ENCODE measurements at regions not wholly inside any gene's neighbourhood (a gene's known extent, or its start where the extent isn't known, plus 50 kb on each side); places are given as distances from the start of the nearest gene placed in this dataset.

DNA sequence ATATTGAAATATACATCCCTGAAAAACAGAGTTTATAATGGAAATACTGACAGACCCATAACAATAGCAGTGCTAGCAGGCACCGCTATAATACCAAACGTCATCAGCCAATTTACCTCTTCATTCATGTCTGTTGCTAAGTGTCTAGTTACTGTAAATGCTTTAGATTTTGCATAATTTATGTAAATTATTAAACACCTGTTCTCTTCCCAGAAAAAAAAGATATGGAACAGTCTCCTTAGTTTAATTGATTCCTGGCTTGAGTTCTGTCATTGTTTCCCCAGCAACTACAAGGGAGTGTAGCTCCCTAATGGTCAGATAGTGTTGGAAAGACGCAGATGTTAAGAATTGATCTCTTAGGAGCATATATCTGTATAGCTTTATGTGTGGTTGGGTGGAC, 817.9 kb upstream of the ADGRL2 start:
- H3K4me3 ChIP-seq (ENCODE audit: low read depth in 2 of 2, low read length in 2 of 2): no peak overlapping the region

DNA sequence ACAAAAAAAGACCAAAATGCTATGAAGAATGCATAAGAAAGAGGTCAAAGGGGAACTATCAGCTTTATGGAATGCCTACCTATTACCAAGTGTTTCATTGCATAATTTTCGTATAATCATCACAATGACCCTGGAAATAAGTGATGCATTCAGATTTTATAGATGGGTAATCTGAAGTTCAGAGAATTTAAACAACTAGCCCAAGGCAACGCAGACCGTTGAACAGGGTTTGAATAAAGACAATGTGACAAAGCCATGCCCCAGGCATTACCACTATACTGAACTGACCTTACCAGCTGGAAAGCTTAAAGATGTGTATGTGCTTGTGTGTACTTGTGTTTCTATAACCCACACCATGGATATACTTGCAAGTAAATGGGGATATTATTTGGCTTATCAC, 827.6 kb upstream of the ADGRL2 start:
- CTCF ChIA-PET: no interaction called here

More for the DNA sequence above, 817.9 kb upstream of the ADGRL2 start:
- intact Hi-C loops (cut with micrococcal nuclease; ENCODE audit: unreplicated experiment): no loop called here
- H3K4me1 ChIP-seq (ENCODE audit: control insufficient read depth, insufficient read depth, low read length): no peaks in the 10 kb centered on the region
- H3K9me3 ChIP-seq (ENCODE audit: control insufficient read depth, insufficient read depth, low read depth, low read length): no peaks in the 10 kb centered on the region
- H3K27me3 ChIP-seq (ENCODE audit: control insufficient read depth, insufficient read depth, low read length): no peaks in the 10 kb centered on the region
- ATAC-seq: no peak
- ChIA-PET POLR2A (no interaction called here), CTCF (no interaction called here)
- H3K36me3 ChIP-seq (ENCODE audit: control insufficient read depth, insufficient read depth, low read length): no peaks in the 10 kb centered on the region
- DNase-seq (ENCODE audit: low read depth, low spot score): no peak
- no peak overlapping the region for H3K27ac ChIP-seq (ENCODE audit: low read length)
- no TSS peak for BruUV-seq (replicated peaks)
- in situ Hi-C loops (cut with HindIII; ENCODE audit: low pct_unique_long_range_greater_than_20kb, low sequenced_read_pairs): no loop called here
- no peak for TF ChIP-seq TCF7L2 (IDR thresholded peaks at IDR 0.05; ENCODE audit: low read depth, low read length)
- TF ChIP-seq, protein P1, sequence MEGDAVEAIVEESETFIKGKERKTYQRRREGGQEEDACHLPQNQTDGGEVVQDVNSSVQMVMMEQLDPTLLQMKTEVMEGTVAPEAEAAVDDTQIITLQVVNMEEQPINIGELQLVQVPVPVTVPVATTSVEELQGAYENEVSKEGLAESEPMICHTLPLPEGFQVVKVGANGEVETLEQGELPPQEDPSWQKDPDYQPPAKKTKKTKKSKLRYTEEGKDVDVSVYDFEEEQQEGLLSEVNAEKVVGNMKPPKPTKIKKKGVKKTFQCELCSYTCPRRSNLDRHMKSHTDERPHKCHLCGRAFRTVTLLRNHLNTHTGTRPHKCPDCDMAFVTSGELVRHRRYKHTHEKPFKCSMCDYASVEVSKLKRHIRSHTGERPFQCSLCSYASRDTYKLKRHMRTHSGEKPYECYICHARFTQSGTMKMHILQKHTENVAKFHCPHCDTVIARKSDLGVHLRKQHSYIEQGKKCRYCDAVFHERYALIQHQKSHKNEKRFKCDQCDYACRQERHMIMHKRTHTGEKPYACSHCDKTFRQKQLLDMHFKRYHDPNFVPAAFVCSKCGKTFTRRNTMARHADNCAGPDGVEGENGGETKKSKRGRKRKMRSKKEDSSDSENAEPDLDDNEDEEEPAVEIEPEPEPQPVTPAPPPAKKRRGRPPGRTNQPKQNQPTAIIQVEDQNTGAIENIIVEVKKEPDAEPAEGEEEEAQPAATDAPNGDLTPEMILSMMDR (IDR thresholded peaks at IDR 0.05): no peak
- TF ChIP-seq SIN3A (IDR thresholded peaks at IDR 0.05; ENCODE audit: borderline replicate concordance, insufficient read depth, low read depth, low read length): no peak
- TF ChIP-seq, protein P2, sequence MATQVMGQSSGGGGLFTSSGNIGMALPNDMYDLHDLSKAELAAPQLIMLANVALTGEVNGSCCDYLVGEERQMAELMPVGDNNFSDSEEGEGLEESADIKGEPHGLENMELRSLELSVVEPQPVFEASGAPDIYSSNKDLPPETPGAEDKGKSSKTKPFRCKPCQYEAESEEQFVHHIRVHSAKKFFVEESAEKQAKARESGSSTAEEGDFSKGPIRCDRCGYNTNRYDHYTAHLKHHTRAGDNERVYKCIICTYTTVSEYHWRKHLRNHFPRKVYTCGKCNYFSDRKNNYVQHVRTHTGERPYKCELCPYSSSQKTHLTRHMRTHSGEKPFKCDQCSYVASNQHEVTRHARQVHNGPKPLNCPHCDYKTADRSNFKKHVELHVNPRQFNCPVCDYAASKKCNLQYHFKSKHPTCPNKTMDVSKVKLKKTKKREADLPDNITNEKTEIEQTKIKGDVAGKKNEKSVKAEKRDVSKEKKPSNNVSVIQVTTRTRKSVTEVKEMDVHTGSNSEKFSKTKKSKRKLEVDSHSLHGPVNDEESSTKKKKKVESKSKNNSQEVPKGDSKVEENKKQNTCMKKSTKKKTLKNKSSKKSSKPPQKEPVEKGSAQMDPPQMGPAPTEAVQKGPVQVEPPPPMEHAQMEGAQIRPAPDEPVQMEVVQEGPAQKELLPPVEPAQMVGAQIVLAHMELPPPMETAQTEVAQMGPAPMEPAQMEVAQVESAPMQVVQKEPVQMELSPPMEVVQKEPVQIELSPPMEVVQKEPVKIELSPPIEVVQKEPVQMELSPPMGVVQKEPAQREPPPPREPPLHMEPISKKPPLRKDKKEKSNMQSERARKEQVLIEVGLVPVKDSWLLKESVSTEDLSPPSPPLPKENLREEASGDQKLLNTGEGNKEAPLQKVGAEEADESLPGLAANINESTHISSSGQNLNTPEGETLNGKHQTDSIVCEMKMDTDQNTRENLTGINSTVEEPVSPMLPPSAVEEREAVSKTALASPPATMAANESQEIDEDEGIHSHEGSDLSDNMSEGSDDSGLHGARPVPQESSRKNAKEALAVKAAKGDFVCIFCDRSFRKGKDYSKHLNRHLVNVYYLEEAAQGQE (IDR thresholded peaks at IDR 0.05; ENCODE audit: insufficient read depth in 1 of 2, low read depth in 2 of 2, low read length in 1 of 2): no peak
- TF ChIP-seq POLR2AphosphoS5 (IDR thresholded peaks at IDR 0.05; ENCODE audit: low read depth, low read length): no peak

More for the DNA sequence above, 827.6 kb upstream of the ADGRL2 start:
- Histone ChIP-seq H3K27ac (ENCODE audit: low read length) (no peak overlapping the region), H3K9me3 (ENCODE audit: control insufficient read depth, insufficient read depth, low read depth, low read length) (no peaks in the 10 kb centered on the region), H3K36me3 (ENCODE audit: control insufficient read depth, insufficient read depth, low read length) (no peaks in the 10 kb centered on the region), H3K4me3 (ENCODE audit: low read depth in 2 of 2, low read length in 2 of 2) (no peak overlapping the region), H3K4me1 (ENCODE audit: control insufficient read depth, insufficient read depth, low read length) (no peaks in the 10 kb centered on the region), H3K27me3 (ENCODE audit: control insufficient read depth, insufficient read depth, low read length) (no peaks in the 10 kb centered on the region)
- TF ChIP-seq TCF7L2 (IDR thresholded peaks at IDR 0.05; ENCODE audit: low read depth, low read length) (no peak), POLR2AphosphoS5 (IDR thresholded peaks at IDR 0.05; ENCODE audit: low read depth, low read length) (no peak), SIN3A (IDR thresholded peaks at IDR 0.05; ENCODE audit: borderline replicate concordance, insufficient read depth, low read depth, low read length) (no peak)
- TF ChIP-seq, protein P1 (IDR thresholded peaks at IDR 0.05): no peak
- TF ChIP-seq, protein P2 (IDR thresholded peaks at IDR 0.05; ENCODE audit: insufficient read depth in 1 of 2, low read depth in 2 of 2, low read length in 1 of 2): no peak
- no TSS peak for BruUV-seq (replicated peaks)
- intact Hi-C loops (cut with micrococcal nuclease; ENCODE audit: unreplicated experiment) (no loop called here), in situ Hi-C loops (cut with HindIII; ENCODE audit: low pct_unique_long_range_greater_than_20kb, low sequenced_read_pairs) (no loop called here)
- DNase-seq (ENCODE audit: low read depth, low spot score): no peak
- POLR2A ChIA-PET: no interaction called here
- no peak for ATAC-seq

Measured in Panc1 (cell line).